Small intestine (tissue), 7 donors: ENCODE measurements at regions not wholly inside any gene's neighbourhood (a gene's known extent, or its start where the extent isn't known, plus 50 kb on each side); places are given as distances from the start of the nearest gene placed in this dataset.

Experiments used
- DNase-seq, 2 donors: peaks; one replicate each; pipeline versions ENCODE4 v3.0.0 to v3.0.0-alpha.2; 2013
- FAIRE-seq: peaks from 2 replicates; lab custom pipeline; 2012; peaks lifted over from hg19 to GRCh38; lab: Jason Lieb, UNC
- H3K27ac ChIP-seq, 3 donors: one replicate each; pipeline ENCODE4 v1.5.1; 2013; ENCODE audit warnings: low read length in 2 of 3, mild to moderate bottlenecking in 2 of 3, control low read depth in 1 of 3, inconsistent platforms in 1 of 3, low read depth in 1 of 3, moderate library complexity in 1 of 3
- H3K27me3 ChIP-seq, 3 donors: one replicate each; pipeline ENCODE4 v1.6.1; 2013; ENCODE audit warnings: low read length in 3 of 3, inconsistent platforms in 1 of 3; ENCODE audit not compliant: control insufficient read depth in 3 of 3, insufficient read depth in 3 of 3
- H3K36me3 ChIP-seq, 3 donors: one replicate each; pipeline ENCODE4 v1.6.1; 2013; ENCODE audit warnings: low read length in 3 of 3, inconsistent platforms in 1 of 3, low read depth in 1 of 3, mild to moderate bottlenecking in 1 of 3, moderate library complexity in 1 of 3; ENCODE audit not compliant: control insufficient read depth in 3 of 3, insufficient read depth in 2 of 3
- H3K4me1 ChIP-seq, 3 donors: one replicate each; pipeline ENCODE4 v1.6.1; 2013; ENCODE audit warnings: low read length in 2 of 3, inconsistent platforms in 1 of 3, low read depth in 1 of 3, mild to moderate bottlenecking in 1 of 3, moderate library complexity in 1 of 3; ENCODE audit not compliant: control insufficient read depth in 3 of 3, insufficient read depth in 2 of 3
- H3K4me3 ChIP-seq, 3 donors: one replicate each; pipeline ENCODE4 v1.5.1; 2013; ENCODE audit warnings: low read length in 3 of 3, control low read depth in 1 of 3, inconsistent platforms in 1 of 3, low read depth in 1 of 3, mild to moderate bottlenecking in 1 of 3, moderate library complexity in 1 of 3
- H3K9me3 ChIP-seq, 2 donors: one replicate each; pipeline ENCODE4 v1.6.1; 2013; ENCODE audit warnings: low read depth in 1 of 2, low read length in 1 of 2; ENCODE audit not compliant: control insufficient read depth in 2 of 2, insufficient read depth in 1 of 2
- WGBS, 3 donors: extraction: QIAGEN DNeasy Blood & Tissue Kit; methylation state at CpG; one replicate each; pipeline ENCODE4 v1.1.7; 2013; 5-methylcytosine and 5-hydroxymethylcytosine counted together
- donor health status: healthy with polysubstance abuse.
- donor health status: control.
- donor health status: control.
- donor health status: Bipolar disorder and iron deficiency.
- donor health status: healthy.

- no peak for DNase-seq
- Histone ChIP-seq H3K4me3 (no peak overlapping the region), H3K4me1 (no peaks in the 10 kb centered on the region), H3K9me3 (peaks cover 0 to 4% of the 10 kb centered on the region in 2 donors), H3K36me3 (no peaks in the 10 kb centered on the region), H3K27me3 (no peaks in the 10 kb centered on the region), H3K27ac (no peak overlapping the region)
- FAIRE-seq, result no peak
- WGBS, 3 donors, result 33 to 37% (median 37%) methylated on average over 7 of the region's 7 CpGs
Observed at GRCh38 chr18:75678627-75679026, 251.1 kb upstream of the SMIM21 start.

- Histone ChIP-seq H3K27ac (no peak overlapping the region), H3K4me1 (no peaks in the 10 kb centered on the region), H3K4me3 (no peak overlapping the region), H3K36me3 (no peaks in the 10 kb centered on the region), H3K27me3 (no peaks in the 10 kb centered on the region), H3K9me3 (peaks cover 0 to 4% of the 10 kb centered on the region in 2 donors)
- FAIRE-seq (no peak), DNase-seq (no peak)
- 70 to 84% (median 77%) methylated on average over 2 of the region's 2 CpGs for WGBS, 3 donors
Observed at GRCh38 chr18:75677696-75678455, 250.4 kb upstream of the SMIM21 start.

GRCh38 chr18:75660932-75661331 lies 233.4 kb upstream of the SMIM21 start:
- WGBS, 3 donors, result 61 to 78% (median 73%) methylated on average over 1 of the region's 1 CpG
- H3K27ac ChIP-seq, result no peak overlapping the region
- FAIRE-seq (no peak), DNase-seq (no peak)
- H3K27me3 ChIP-seq, result no peaks in the 10 kb centered on the region
- no peaks in the 10 kb centered on the region for H3K4me1 ChIP-seq
- H3K4me3 ChIP-seq, result no peak overlapping the region
- H3K36me3 ChIP-seq, result no peaks in the 10 kb centered on the region
- H3K9me3 ChIP-seq, result no peaks in the 10 kb centered on the region

- no peak for FAIRE-seq
Observed at GRCh38 chr18:75659535-75660023, 232.1 kb upstream of the SMIM21 start.

GRCh38 chr18:75658330-75658729 lies 230.8 kb upstream of the SMIM21 start:
- Histone ChIP-seq H3K27ac (no peak overlapping the region), H3K27me3 (no peaks in the 10 kb centered on the region), H3K4me3 (no peak overlapping the region), H3K36me3 (no peaks in the 10 kb centered on the region), H3K4me1 (no peaks in the 10 kb centered on the region), H3K9me3 (no peaks in the 10 kb centered on the region)
- 51 to 56% (median 54%) methylated on average over 5 of the region's 5 CpGs for WGBS, 3 donors
- no peak for DNase-seq
- FAIRE-seq, result no peak

More at GRCh38 chr18:75659535-75660023, 232.1 kb upstream of the SMIM21 start:
- H3K4me1 ChIP-seq, result no peaks in the 10 kb centered on the region
- H3K36me3 ChIP-seq, result no peaks in the 10 kb centered on the region
- no peak overlapping the region for H3K4me3 ChIP-seq
- H3K27me3 ChIP-seq, result no peaks in the 10 kb centered on the region
- H3K9me3 ChIP-seq, result no peaks in the 10 kb centered on the region
- no peak overlapping the region for H3K27ac ChIP-seq
- DNase-seq, result no peak

GRCh38 chr18:75656563-75657247 lies 229.2 kb upstream of the SMIM21 start:
- Histone ChIP-seq H3K27me3 (no peaks in the 10 kb centered on the region), H3K4me1 (no peaks in the 10 kb centered on the region), H3K9me3 (no peaks in the 10 kb centered on the region), H3K36me3 (no peaks in the 10 kb centered on the region), H3K4me3 (no peak overlapping the region), H3K27ac (no peak overlapping the region)
- FAIRE-seq, result no peak
- 80 to 84% (median 81%) methylated on average over 6 of the region's 6 CpGs for WGBS, 3 donors
- no peak for DNase-seq

- H3K9me3 ChIP-seq, result no peaks in the 10 kb centered on the region
- no peak for FAIRE-seq
- no peaks in the 10 kb centered on the region for H3K36me3 ChIP-seq
- no peaks in the 10 kb centered on the region for H3K4me1 ChIP-seq
- H3K27me3 ChIP-seq, result no peaks in the 10 kb centered on the region
- 56 to 74% (median 61%) methylated on average over 7 of the region's 7 CpGs for WGBS, 3 donors
- no peak overlapping the region for H3K4me3 ChIP-seq
- no peak for DNase-seq
- H3K27ac ChIP-seq, result no peak overlapping the region
Observed at GRCh38 chr18:75656035-75656434, 228.5 kb upstream of the SMIM21 start.

GRCh38 chr18:75654851-75655751 lies 227.6 kb upstream of the SMIM21 start:
- no peak for FAIRE-seq
- Histone ChIP-seq H3K4me1 (no peaks in the 10 kb centered on the region), H3K36me3 (no peaks in the 10 kb centered on the region), H3K4me3 (no peak overlapping the region), H3K9me3 (no peaks in the 10 kb centered on the region), H3K27ac (no peak overlapping the region), H3K27me3 (no peaks in the 10 kb centered on the region)
- 46 to 65% (median 60%) methylated on average over 10 of the region's 10 CpGs for WGBS, 3 donors
- DNase-seq, result no peak
